DND-41 (cell line): ENCODE measurements at regions not wholly inside any gene's neighbourhood (a gene's known extent, or its start where the extent isn't known, plus 50 kb on each side); places are given as distances from the start of the nearest gene placed in this dataset.

Source experiments
- ATAC-seq: fragments of 200-7000 bp; cut with Tn5 transposase; 3 replicates; pipeline ENCODE4 v1.9.1; 2021; ENCODE audit warnings: low read depth; ENCODE audit not compliant: insufficient read depth
- DNase-seq: peaks from one replicate; pipeline ENCODE4 v3.0.0-alpha.2; 2020
- H2AFZ ChIP-seq: 2 replicates; pipeline ENCODE4 v1.6.0; 2012; ENCODE audit warnings: low read depth, low read length
- H3K27ac ChIP-seq: 2 replicates; pipeline ENCODE4 v1.5.1; 2012; ENCODE audit warnings: low read length, inconsistent platforms
- H3K27me3 ChIP-seq: fragments of 200-600 bp; sonication (generic); 2 replicates; pipeline ENCODE4 v1.6.0; 2012; ENCODE audit warnings: low read length, mild to moderate bottlenecking, inconsistent platforms; ENCODE audit not compliant: insufficient read depth, poor library complexity
- H3K36me3 ChIP-seq: 2 replicates; pipeline ENCODE4 v1.5.1; 2012; ENCODE audit warnings: low read length, inconsistent platforms; ENCODE audit not compliant: insufficient read depth
- H3K4me1 ChIP-seq: 2 replicates; pipeline ENCODE4 v1.5.1; 2012; ENCODE audit warnings: mild to moderate bottlenecking, low read length; ENCODE audit not compliant: insufficient read depth
- H3K4me2 ChIP-seq: 2 replicates; pipeline ENCODE4 v1.6.0; 2012; ENCODE audit warnings: mild to moderate bottlenecking, moderate library complexity, low read length, inconsistent platforms; ENCODE audit not compliant: insufficient read depth
- H3K4me3 ChIP-seq, 2 experiments: fragments of 200-600 bp in 1 of 2; shearing (Covaris generic) in 1 of 2; 2 replicates each; pipeline ENCODE4 v1.5.1; 2012 to 2016; ENCODE audit warnings: inconsistent platforms in 2 of 2, low read length in 2 of 2, mild to moderate bottlenecking in 2 of 2, low read depth in 1 of 2, moderate library complexity in 1 of 2
- H3K79me2 ChIP-seq: 2 replicates; pipeline ENCODE4 v1.6.0; 2012; ENCODE audit warnings: low read length, inconsistent platforms; ENCODE audit not compliant: insufficient read depth
- H3K9ac ChIP-seq: 2 replicates; pipeline ENCODE4 v1.6.0; 2012; ENCODE audit warnings: low read depth, mild to moderate bottlenecking, inconsistent platforms, low read length, moderate library complexity
- H3K9me3 ChIP-seq: 2 replicates; pipeline ENCODE4 v1.5.1; 2012; ENCODE audit warnings: low read length, moderate library complexity, mild to moderate bottlenecking, inconsistent platforms; ENCODE audit not compliant: insufficient read depth, severe bottlenecking
- H4K20me1 ChIP-seq: 2 replicates; pipeline ENCODE4 v1.6.0; 2012; ENCODE audit warnings: low read length; ENCODE audit not compliant: insufficient read depth
- EZH2 ChIP-seq: IDR thresholded peaks from 3 replicates; pipeline ENCODE4 v1.6.1; 2012; ENCODE audit warnings: borderline replicate concordance, low read depth, mild to moderate bottlenecking, moderate library complexity, low read length, inconsistent platforms; ENCODE audit not compliant: severe bottlenecking
- TF ChIP-seq, protein P1 (sequence below): IDR thresholded peaks from 2 replicates; pipeline ENCODE4 v1.5.1; 2012; ENCODE audit warnings: borderline replicate concordance, low read length, moderate library complexity, mild to moderate bottlenecking; ENCODE audit not compliant: poor library complexity, severe bottlenecking; ENCODE audit errors: extremely low read depth

DNA sequence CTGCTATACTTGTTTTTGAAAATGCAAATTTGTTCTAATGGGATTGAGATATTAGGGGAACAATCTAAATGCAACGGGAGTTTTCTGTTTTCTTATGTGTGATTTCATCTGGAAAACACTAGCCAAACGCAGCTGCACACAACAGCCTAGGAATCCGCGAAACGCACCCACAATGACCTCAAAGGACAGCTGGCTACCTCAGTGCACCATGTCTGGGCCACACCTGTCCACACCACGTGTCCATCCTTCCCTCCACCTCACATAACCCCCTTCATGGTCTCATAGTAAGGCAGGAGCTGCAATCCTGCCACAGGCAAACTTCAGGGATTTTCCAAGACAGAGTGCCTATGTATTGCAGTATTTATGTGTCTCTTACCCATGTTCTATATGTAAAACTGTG lies 382.5 kb upstream of the PRKCQ start:
- Histone ChIP-seq H3K36me3 (no peaks in the 10 kb centered on the region), H3K9me3 (no peaks in the 10 kb centered on the region)

DNA sequence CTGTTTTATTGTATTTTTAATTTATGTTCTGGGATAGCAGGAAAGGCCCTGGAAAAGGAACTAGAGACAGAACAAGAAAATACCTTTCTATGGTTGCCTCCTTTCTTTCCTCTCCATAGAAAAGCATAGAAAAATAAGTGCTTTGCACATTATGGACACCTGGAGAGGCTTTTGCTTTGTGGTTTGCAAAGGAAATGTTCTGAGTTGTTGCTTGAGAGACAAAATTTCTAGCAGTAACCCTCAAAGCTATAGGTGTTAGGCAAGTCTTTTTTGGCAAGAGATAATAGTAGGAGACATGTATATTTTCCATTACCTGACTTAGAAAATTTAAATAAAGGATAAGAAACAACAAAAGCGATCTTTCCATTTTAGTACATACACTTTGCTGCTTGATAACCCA lies 378.6 kb upstream of the PRKCQ start:
- H3K4me3 ChIP-seq = no peak overlapping the region
- no peaks in the 10 kb centered on the region for H3K36me3 ChIP-seq
- no peaks in the 10 kb centered on the region for H3K9me3 ChIP-seq
- H3K4me1 ChIP-seq = peaks cover 27% of the 10 kb centered on the region
- H3K27me3 ChIP-seq = no peaks in the 10 kb centered on the region
- H3K27ac ChIP-seq = peak overlapping the region; percentile 36; the same call in 1 of the 2 replicates
- no peaks in the 10 kb centered on the region for H3K79me2 ChIP-seq
- DNase-seq (no peak), ATAC-seq (peak; percentile 91)
- H3K4me2 ChIP-seq = no peak overlapping the region
- TF ChIP-seq, protein P1, sequence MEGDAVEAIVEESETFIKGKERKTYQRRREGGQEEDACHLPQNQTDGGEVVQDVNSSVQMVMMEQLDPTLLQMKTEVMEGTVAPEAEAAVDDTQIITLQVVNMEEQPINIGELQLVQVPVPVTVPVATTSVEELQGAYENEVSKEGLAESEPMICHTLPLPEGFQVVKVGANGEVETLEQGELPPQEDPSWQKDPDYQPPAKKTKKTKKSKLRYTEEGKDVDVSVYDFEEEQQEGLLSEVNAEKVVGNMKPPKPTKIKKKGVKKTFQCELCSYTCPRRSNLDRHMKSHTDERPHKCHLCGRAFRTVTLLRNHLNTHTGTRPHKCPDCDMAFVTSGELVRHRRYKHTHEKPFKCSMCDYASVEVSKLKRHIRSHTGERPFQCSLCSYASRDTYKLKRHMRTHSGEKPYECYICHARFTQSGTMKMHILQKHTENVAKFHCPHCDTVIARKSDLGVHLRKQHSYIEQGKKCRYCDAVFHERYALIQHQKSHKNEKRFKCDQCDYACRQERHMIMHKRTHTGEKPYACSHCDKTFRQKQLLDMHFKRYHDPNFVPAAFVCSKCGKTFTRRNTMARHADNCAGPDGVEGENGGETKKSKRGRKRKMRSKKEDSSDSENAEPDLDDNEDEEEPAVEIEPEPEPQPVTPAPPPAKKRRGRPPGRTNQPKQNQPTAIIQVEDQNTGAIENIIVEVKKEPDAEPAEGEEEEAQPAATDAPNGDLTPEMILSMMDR = peak; percentile 33
- TF ChIP-seq EZH2 = no peak
- H4K20me1 ChIP-seq = no peaks in the 10 kb centered on the region
- H3K9ac ChIP-seq = no peak overlapping the region
- no peak overlapping the region for H2AFZ ChIP-seq

More for the DNA sequence above, 382.5 kb upstream of the PRKCQ start:
- no peak for DNase-seq
- Histone ChIP-seq H3K79me2 (no peaks in the 10 kb centered on the region), H3K9ac (no peak overlapping the region), H3K27ac (no peak overlapping the region), H3K4me1 (peaks cover 21% of the 10 kb centered on the region), H4K20me1 (no peaks in the 10 kb centered on the region), H3K27me3 (no peaks in the 10 kb centered on the region), H3K4me3 (no peak overlapping the region), H3K4me2 (no peak overlapping the region), H2AFZ (no peak overlapping the region)
- no peak for ATAC-seq
- no peak for TF ChIP-seq EZH2
- TF ChIP-seq, protein P1 = no peak

DNA sequence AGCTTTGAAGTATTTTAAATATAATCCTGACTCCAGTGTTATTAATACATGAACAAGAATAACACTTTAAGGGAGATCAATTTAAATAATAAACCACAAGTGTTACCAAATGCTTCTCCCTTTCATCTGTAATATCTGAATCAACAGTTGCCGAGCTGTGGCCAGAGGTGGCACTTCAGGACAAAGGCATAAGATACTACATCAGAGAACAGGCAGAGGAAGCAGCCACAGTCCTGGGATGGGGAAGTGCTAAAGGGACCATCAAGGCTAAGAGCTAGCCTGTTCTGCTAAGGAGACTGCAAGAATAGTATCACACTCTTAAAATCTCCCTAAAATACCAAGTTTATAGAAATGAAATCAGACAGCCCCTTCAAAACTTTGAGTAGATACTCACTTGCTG lies 378.2 kb upstream of the PRKCQ start:
- no peaks in the 10 kb centered on the region for H3K27me3 ChIP-seq
- H3K79me2 ChIP-seq = no peaks in the 10 kb centered on the region
- DNase-seq (peak; percentile 29), ATAC-seq (peak; percentile 76)
- no peaks in the 10 kb centered on the region for H3K36me3 ChIP-seq
- H3K4me2 ChIP-seq = no peak overlapping the region
- H3K9me3 ChIP-seq = no peaks in the 10 kb centered on the region
- H3K9ac ChIP-seq = no peak overlapping the region
- peak overlapping the region; percentile 29 for H3K27ac ChIP-seq
- no peak overlapping the region for H3K4me3 ChIP-seq
- H3K4me1 ChIP-seq = peaks cover 27% of the 10 kb centered on the region
- TF ChIP-seq EZH2 = no peak
- TF ChIP-seq, protein P1 = peak; percentile 15
- no peak overlapping the region for H2AFZ ChIP-seq
- no peaks in the 10 kb centered on the region for H4K20me1 ChIP-seq

DNA sequence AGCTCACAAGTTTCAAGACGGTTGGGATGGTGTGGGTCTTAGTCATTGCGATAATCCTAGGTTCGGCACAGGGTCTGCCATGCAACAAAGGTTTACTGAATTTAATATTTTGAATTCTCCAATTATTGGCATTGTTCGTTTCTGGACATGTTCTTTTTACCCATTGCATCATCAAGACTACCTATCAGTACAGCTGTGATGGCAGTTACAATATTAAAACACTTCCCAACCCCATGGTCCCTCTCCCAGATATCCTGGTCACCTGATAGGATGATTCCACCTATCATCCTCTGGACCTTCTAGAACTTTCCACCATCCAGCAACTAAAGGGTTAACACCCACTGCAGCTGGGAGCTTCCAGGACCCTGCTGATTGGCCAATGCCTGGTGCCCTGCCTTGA lies 377.8 kb upstream of the PRKCQ start:
- Histone ChIP-seq H3K9ac (no peak overlapping the region), H4K20me1 (no peaks in the 10 kb centered on the region), H3K27me3 (no peaks in the 10 kb centered on the region), H3K4me1 (peaks cover 27% of the 10 kb centered on the region), H3K79me2 (no peaks in the 10 kb centered on the region), H3K9me3 (no peaks in the 10 kb centered on the region), H3K4me2 (no peak overlapping the region), H3K27ac (peak overlapping the region; percentile 29; the same call in 1 of the 2 replicates), H2AFZ (no peak overlapping the region), H3K36me3 (no peaks in the 10 kb centered on the region), H3K4me3 (no peak overlapping the region)
- DNase-seq (no peak), ATAC-seq (peak; percentile 4; the same call in 1 of the 3 replicates)
- TF ChIP-seq, protein P1 = no peak
- TF ChIP-seq EZH2 = no peak
